ENCODE measurements at regions not wholly inside any gene's neighbourhood (a gene's known extent, or its start where the extent isn't known, plus 50 kb on each side); places are given as distances from the start of the nearest gene placed in this dataset.
"Not testable (repeated sequence)": the region's sequence is repeated elsewhere in the genome, so short reads cannot be mapped to it uniquely, and the experiment has no call there.

GRCh38 chr15:88997531-88997930, 84.4 kb upstream of the MFGE8 start:
- DNase-seq = no peak
- no peaks in the 10 kb centered on the region for H3K36me3 ChIP-seq
- H3K27ac ChIP-seq = no peak overlapping the region
- no peaks in the 10 kb centered on the region for H3K9me3 ChIP-seq
- H3K4me1 ChIP-seq = peaks cover 0 to 5% (median 5%) of the 10 kb centered on the region in 4 donors
- TF ChIP-seq, protein P1, sequence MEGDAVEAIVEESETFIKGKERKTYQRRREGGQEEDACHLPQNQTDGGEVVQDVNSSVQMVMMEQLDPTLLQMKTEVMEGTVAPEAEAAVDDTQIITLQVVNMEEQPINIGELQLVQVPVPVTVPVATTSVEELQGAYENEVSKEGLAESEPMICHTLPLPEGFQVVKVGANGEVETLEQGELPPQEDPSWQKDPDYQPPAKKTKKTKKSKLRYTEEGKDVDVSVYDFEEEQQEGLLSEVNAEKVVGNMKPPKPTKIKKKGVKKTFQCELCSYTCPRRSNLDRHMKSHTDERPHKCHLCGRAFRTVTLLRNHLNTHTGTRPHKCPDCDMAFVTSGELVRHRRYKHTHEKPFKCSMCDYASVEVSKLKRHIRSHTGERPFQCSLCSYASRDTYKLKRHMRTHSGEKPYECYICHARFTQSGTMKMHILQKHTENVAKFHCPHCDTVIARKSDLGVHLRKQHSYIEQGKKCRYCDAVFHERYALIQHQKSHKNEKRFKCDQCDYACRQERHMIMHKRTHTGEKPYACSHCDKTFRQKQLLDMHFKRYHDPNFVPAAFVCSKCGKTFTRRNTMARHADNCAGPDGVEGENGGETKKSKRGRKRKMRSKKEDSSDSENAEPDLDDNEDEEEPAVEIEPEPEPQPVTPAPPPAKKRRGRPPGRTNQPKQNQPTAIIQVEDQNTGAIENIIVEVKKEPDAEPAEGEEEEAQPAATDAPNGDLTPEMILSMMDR (IDR thresholded peaks at IDR 0.05) = no peak
- intact Hi-C loops (cut with DNase I; ENCODE audit: low total_unique reads) = no loop called here
- no peak overlapping the region for H3K4me3 ChIP-seq
- no peaks in the 10 kb centered on the region for H3K27me3 ChIP-seq

DNA sequence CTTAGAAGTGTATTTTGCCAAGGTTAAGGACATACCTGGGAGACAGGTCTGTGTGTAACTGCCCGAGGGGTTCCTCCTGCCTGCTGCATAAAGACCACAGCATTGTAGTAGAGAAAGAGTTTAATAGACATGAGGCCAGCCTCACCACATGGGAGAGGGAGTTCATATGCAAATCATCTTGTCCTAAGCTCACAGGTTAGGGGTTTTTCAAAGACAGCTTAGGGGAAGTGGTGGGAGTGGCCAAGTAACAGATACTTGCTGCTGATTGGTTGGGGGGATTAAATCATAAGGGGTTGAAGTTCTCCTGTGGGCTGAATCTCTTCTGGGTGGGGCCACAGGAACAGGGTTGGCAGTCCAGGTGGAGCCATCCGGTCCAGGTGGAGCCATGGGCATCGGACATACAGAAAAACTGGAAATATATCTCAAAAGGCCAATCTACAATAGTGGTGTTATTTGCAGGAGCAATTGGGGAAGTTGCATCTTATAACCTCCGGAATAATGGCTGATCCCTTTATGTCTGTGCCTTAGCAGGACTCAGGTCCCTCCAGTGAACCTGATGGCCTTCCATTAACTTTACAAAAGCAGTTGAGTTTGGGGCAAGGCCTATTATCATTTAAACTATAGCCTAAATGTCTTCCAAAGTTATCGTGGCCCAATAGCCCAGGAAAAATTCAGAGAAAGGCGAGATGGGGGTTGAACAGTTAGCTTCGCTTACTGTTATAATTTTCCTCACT, 86.0 kb upstream of the MFGE8 start:
- Histone ChIP-seq H3K4me1 (peaks cover 0 to 9% (median 7%) of the 10 kb centered on the region in 4 donors), H3K36me3 (no peaks in the 10 kb centered on the region), H3K4me3 (no peak overlapping the region), H3K27ac (no peak overlapping the region), H3K9me3 (no peaks in the 10 kb centered on the region), H3K27me3 (no peaks in the 10 kb centered on the region)
- intact Hi-C loops (cut with DNase I; ENCODE audit: low total_unique reads) = no loop called here
- TF ChIP-seq, protein P1 (IDR thresholded peaks at IDR 0.05) = no peak
- DNase-seq = no peak

- not testable (repeated sequence) for H3K27me3 ChIP-seq, H3K4me3 ChIP-seq, H3K4me1 ChIP-seq, H3K9me3 ChIP-seq, H3K36me3 ChIP-seq, DNase-seq
- H3K27ac ChIP-seq = peak overlapping the region; percentile 56 to 65
- intact Hi-C loops (cut with DNase I; ENCODE audit: low total_unique reads) = loop anchor here (5.0 kb wide), 1 partner anchor 94 kb away; no protein-coding TSS in a partner anchor
Measured at GRCh38 chr15:89001708-89002275, 86.5 kb upstream of the ABHD2 start.

DNA sequence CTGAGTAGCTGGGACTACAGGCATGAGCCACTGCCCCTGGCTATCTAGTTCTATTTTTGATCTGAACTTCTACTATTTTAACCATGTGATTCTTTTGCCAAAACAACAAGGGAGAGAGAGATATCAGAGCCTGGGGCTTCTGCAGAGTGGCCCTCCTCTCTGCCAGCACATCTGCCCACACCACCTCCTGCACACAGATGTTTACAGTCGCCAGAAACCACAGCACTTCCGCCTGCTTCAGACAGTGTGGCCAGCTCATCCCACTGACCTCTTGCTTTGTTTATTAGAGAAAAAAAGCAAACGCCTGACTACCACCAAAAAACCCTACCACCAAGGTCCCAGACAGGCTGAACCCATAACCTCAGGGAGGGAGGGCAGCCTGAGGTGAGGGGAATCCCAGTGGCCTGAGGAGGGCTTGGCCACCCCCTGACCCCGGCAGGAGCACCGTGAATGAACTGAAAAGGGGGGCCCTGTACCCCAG, 85.9 kb upstream of the ABHD2 start:
- Histone ChIP-seq H3K4me3 (no peak overlapping the region), H3K27me3 (no peaks in the 10 kb centered on the region), H3K9me3 (no peaks in the 10 kb centered on the region), H3K4me1 (peaks cover 0 to 9% (median 7%) of the 10 kb centered on the region in 4 donors), H3K36me3 (no peaks in the 10 kb centered on the region), H3K27ac (peak overlapping the region; percentile 56 to 65)
- no peak for DNase-seq
- TF ChIP-seq, protein P1 (IDR thresholded peaks at IDR 0.05) = no peak
- intact Hi-C loops (cut with DNase I; ENCODE audit: low total_unique reads) = loop anchor here (5.0 kb wide), 1 partner anchor 95 kb away; no protein-coding TSS in a partner anchor

DNA sequence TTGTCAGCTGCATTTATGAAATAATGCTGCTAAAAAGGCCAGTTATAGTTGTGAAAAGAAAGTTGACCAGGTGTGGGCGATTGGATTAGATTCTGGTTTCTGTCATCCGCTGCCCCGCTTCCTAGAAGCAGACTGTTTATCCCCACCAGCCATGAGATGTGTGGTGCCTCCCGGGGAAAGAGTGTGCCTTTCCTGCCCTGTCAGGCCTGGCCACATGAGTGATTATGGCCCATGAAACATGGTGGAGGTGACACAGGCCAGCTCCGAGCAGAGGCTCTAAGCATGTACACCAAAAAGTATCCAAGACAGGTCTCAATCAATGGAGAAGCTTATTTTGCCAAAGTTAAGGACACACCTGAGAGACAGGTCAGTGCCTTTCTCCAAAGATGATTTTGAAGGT, 85.4 kb upstream of the ABHD2 start:
- peak overlapping the region; percentile 56 to 65 for H3K27ac ChIP-seq
- intact Hi-C loops (cut with DNase I; ENCODE audit: low total_unique reads) = loop anchor here (5.0 kb wide), 1 partner anchor 96 kb away; no protein-coding TSS in a partner anchor
- no peak for DNase-seq

More for the DNA sequence above, 85.4 kb upstream of the ABHD2 start:
- H3K4me1 ChIP-seq = peaks cover 0 to 9% (median 7%) of the 10 kb centered on the region in 4 donors
- H3K27me3 ChIP-seq = no peaks in the 10 kb centered on the region
- TF ChIP-seq, protein P1 (IDR thresholded peaks at IDR 0.05) = no peak
- no peak overlapping the region for H3K4me3 ChIP-seq
- H3K9me3 ChIP-seq = no peaks in the 10 kb centered on the region
- no peaks in the 10 kb centered on the region for H3K36me3 ChIP-seq

Measured in tibial artery (tissue), 4 donors.